Keratinocyte (primary cell): ENCODE measurements at regions not wholly inside any gene's neighbourhood (a gene's known extent, or its start where the extent isn't known, plus 50 kb on each side); places are given as distances from the start of the nearest gene placed in this dataset.

Experiments used
- DNase-seq: peaks from one replicate; pipeline ENCODE4 v3.0.0-alpha.2; 2011; ENCODE audit warnings: low read depth, missing footprints, low spot score
- FAIRE-seq: peaks from 2 replicates; lab custom pipeline; 2011; peaks lifted over from hg19 to GRCh38; lab: Jason Lieb, UNC
- H2AFZ ChIP-seq: 2 replicates; pipeline ENCODE4 v1.6.0; 2012; ENCODE audit warnings: low read length, control low read depth, inconsistent platforms; ENCODE audit not compliant: control insufficient read depth
- H3K27ac ChIP-seq: 2 replicates; pipeline ENCODE4 v1.5.1; 2011; ENCODE audit warnings: low read length; ENCODE audit not compliant: control insufficient read depth, insufficient read depth
- H3K27me3 ChIP-seq: 3 replicates; pipeline ENCODE4 v1.6.0; 2011; ENCODE audit warnings: low read length; ENCODE audit not compliant: control insufficient read depth, insufficient read depth; ENCODE audit errors: extremely low read depth
- H3K36me3 ChIP-seq, 2 experiments: 2 replicates in 1 of 2; 3 replicates in 1 of 2; pipeline ENCODE4 v1.5.1; 2011; ENCODE audit warnings: low read length in 2 of 2, mild to moderate bottlenecking in 1 of 2; ENCODE audit not compliant: control insufficient read depth in 2 of 2, insufficient read depth in 2 of 2; ENCODE audit errors: extremely low read depth in 1 of 2
- H3K4me1 ChIP-seq: 3 replicates; pipeline ENCODE4 v1.5.1; 2011; ENCODE audit warnings: low read length; ENCODE audit not compliant: control insufficient read depth, insufficient read depth; ENCODE audit errors: extremely low read depth
- H3K4me2 ChIP-seq: 3 replicates; pipeline ENCODE4 v1.6.0; 2011; ENCODE audit warnings: low read depth, low read length; ENCODE audit not compliant: control insufficient read depth, insufficient read depth; ENCODE audit errors: extremely low read depth
- H3K4me3 ChIP-seq, 3 experiments: fragments of 200-600 bp in 1 of 3; sonication (generic) in 1 of 3; 2 replicates in 2 of 3; 3 replicates in 1 of 3; pipeline ENCODE4 v1.5.1; 2011 to 2016; ENCODE audit warnings: low read length in 3 of 3, mild to moderate bottlenecking in 3 of 3, control low read depth in 2 of 3, inconsistent platforms in 1 of 3, low read depth in 1 of 3, mixed read lengths in 1 of 3, mixed run types in 1 of 3, moderate library complexity in 1 of 3; ENCODE audit not compliant: control insufficient read depth in 2 of 3, insufficient read depth in 2 of 3; ENCODE audit errors: extremely low read depth in 1 of 3
- H3K79me2 ChIP-seq: 2 replicates; pipeline ENCODE4 v1.6.0; 2012; ENCODE audit warnings: low read length; ENCODE audit not compliant: control insufficient read depth, insufficient read depth
- H3K9ac ChIP-seq: 3 replicates; pipeline ENCODE4 v1.6.0; 2011; ENCODE audit warnings: low read length; ENCODE audit not compliant: control insufficient read depth, insufficient read depth; ENCODE audit errors: extremely low read depth
- H3K9me1 ChIP-seq: 3 replicates; pipeline ENCODE4 v1.6.0; 2011; ENCODE audit warnings: low read length; ENCODE audit not compliant: control insufficient read depth, insufficient read depth; ENCODE audit errors: extremely low read depth
- H3K9me3 ChIP-seq: 2 replicates; pipeline ENCODE4 v1.5.1; 2012; ENCODE audit warnings: low read depth, low read length; ENCODE audit not compliant: control insufficient read depth
- H4K20me1 ChIP-seq: 3 replicates; pipeline ENCODE4 v1.6.0; 2011; ENCODE audit warnings: low read length; ENCODE audit not compliant: control insufficient read depth, insufficient read depth; ENCODE audit errors: extremely low read depth
- EZH2 ChIP-seq: IDR thresholded peaks from one replicate; pipeline ENCODE4 v1.6.1; 2012; ENCODE audit warnings: inconsistent platforms, mild to moderate bottlenecking, low read length, moderate library complexity
- dilution Hi-C: fragments of 300-500 bp; cut with MboI; formaldehyde crosslinking; loops from one replicate; pipeline ENCODE4 v1.7.0; 2020; ENCODE audit warnings: low sequenced_read_pairs; ENCODE audit not compliant: extremely low pct_ligation_motif_present
- TF ChIP-seq, protein P1 (sequence below), 3 experiments: IDR thresholded peaks in 1 of 3; conservative IDR thresholded peaks in 1 of 3; optimal IDR thresholded peaks in 1 of 3; 2 replicates in 2 of 3; 3 replicates in 1 of 3; pipeline versions ENCODE3 to v1.5.1; 2011; ENCODE audit warnings: low read length in 3 of 3, mild to moderate bottlenecking in 3 of 3, moderate library complexity in 2 of 3, control low read depth in 1 of 3, inconsistent platforms in 1 of 3; ENCODE audit not compliant: insufficient read depth in 2 of 3; ENCODE audit errors: extremely low read depth in 1 of 3

DNA sequence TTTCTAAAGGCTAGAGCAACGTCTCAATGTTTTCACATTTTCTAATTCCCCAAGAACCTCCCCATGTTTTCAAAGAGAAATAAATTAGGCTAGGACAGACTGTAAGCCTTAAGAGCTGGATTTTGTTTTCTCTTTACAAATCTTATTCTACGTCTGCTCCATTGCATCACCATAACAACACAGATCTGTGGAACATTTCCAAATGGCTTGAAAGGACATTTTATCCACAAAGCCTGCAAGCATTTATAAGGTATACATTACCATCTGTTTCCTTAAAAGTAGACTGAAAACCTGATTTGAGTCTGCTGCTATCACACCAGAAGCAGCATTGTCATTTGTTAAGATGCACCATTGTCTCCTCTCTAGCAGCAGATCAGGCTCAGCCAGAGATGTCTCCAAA, 115.3 kb upstream of the PLEKHA5 start:
- DNase-seq (no peak), FAIRE-seq (no peak)
- no peak overlapping the region for H3K4me2 ChIP-seq
- H3K79me2 ChIP-seq, result no peaks in the 10 kb centered on the region
- H3K9ac ChIP-seq, result no peak overlapping the region
- no peak overlapping the region for H2AFZ ChIP-seq
- no peaks in the 10 kb centered on the region for H3K9me1 ChIP-seq
- H3K9me3 ChIP-seq, result no peaks in the 10 kb centered on the region
- H4K20me1 ChIP-seq, result no peaks in the 10 kb centered on the region
- H3K4me1 ChIP-seq, result peaks cover 13% of the 10 kb centered on the region
- H3K4me3 ChIP-seq, result no peak overlapping the region
- H3K36me3 ChIP-seq, result no peaks in the 10 kb centered on the region
- H3K27ac ChIP-seq, result no peak overlapping the region
- dilution Hi-C loops, result no loop called here
- no peaks in the 10 kb centered on the region for H3K27me3 ChIP-seq
- TF ChIP-seq, protein P1, sequence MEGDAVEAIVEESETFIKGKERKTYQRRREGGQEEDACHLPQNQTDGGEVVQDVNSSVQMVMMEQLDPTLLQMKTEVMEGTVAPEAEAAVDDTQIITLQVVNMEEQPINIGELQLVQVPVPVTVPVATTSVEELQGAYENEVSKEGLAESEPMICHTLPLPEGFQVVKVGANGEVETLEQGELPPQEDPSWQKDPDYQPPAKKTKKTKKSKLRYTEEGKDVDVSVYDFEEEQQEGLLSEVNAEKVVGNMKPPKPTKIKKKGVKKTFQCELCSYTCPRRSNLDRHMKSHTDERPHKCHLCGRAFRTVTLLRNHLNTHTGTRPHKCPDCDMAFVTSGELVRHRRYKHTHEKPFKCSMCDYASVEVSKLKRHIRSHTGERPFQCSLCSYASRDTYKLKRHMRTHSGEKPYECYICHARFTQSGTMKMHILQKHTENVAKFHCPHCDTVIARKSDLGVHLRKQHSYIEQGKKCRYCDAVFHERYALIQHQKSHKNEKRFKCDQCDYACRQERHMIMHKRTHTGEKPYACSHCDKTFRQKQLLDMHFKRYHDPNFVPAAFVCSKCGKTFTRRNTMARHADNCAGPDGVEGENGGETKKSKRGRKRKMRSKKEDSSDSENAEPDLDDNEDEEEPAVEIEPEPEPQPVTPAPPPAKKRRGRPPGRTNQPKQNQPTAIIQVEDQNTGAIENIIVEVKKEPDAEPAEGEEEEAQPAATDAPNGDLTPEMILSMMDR (optimal IDR thresholded peaks at IDR 0.05 in 1 of 3, IDR thresholded peaks at IDR 0.05 in 1 of 3, conservative IDR thresholded peaks at IDR 0.05 in 1 of 3; ENCODE audit: extremely low read depth in 1 of 3, insufficient read depth in 2 of 3, low read length in 3 of 3), result no peak
- no peak for TF ChIP-seq EZH2

DNA sequence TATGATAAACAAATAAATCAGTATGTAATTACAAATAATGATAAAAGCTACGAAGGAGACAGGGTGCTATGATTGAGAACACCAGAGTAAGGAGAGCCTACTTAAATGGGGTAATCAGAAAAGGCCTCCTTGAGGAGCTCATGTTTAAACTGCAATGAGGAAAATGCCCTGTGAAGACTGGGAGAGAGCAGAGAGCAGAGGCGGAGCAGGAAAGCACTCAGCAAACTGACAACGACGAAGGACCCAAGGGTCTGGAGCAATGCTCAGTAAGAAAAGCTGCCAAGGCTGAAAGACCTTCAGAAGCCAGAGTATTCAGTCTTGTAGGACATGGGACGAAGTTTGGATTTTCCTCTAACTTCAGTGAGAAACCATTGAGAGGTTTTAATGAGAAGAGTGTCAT, 114.2 kb upstream of the PLEKHA5 start:
- H3K4me3 ChIP-seq, result no peak overlapping the region
- dilution Hi-C loops, result no loop called here
- FAIRE-seq, result no peak

More for the DNA sequence above, 114.2 kb upstream of the PLEKHA5 start:
- H3K9me3 ChIP-seq, result no peaks in the 10 kb centered on the region
- no peaks in the 10 kb centered on the region for H3K27me3 ChIP-seq
- H3K9me1 ChIP-seq, result no peaks in the 10 kb centered on the region
- H3K4me1 ChIP-seq, result peaks cover 15% of the 10 kb centered on the region
- no peak overlapping the region for H3K9ac ChIP-seq
- H3K27ac ChIP-seq, result no peak overlapping the region
- no peaks in the 10 kb centered on the region for H3K79me2 ChIP-seq
- H3K4me2 ChIP-seq, result no peak overlapping the region
- H3K36me3 ChIP-seq, result no peaks in the 10 kb centered on the region
- no peak for DNase-seq
- TF ChIP-seq, protein P1 (optimal IDR thresholded peaks at IDR 0.05 in 1 of 3, IDR thresholded peaks at IDR 0.05 in 1 of 3, conservative IDR thresholded peaks at IDR 0.05 in 1 of 3; ENCODE audit: extremely low read depth in 1 of 3, insufficient read depth in 2 of 3, low read length in 3 of 3), result no peak
- TF ChIP-seq EZH2, result no peak
- no peak overlapping the region for H2AFZ ChIP-seq
- no peaks in the 10 kb centered on the region for H4K20me1 ChIP-seq
